H1 (cell line): ENCODE measurements at regions not wholly inside any gene's neighbourhood (a gene's known extent, or its start where the extent isn't known, plus 50 kb on each side); places are given as distances from the start of the nearest gene placed in this dataset.

Experiments used
- CTCF ChIA-PET: fragments of 300-600 bp; sonication (Branson Sonifier 250); formaldehyde crosslinking; loops from one replicate; lab custom pipeline; 2021; ENCODE audit not compliant: partially characterized antibody; lab: Charles Lee
- POLR2A ChIA-PET: fragments of 300-600 bp; sonication (Branson Sonifier 250); formaldehyde crosslinking; loops from one replicate; lab custom pipeline; 2021; ENCODE audit warnings: inconsistent platforms; ENCODE audit not compliant: partially characterized antibody; lab: Charles Lee
- DNase-seq, 2 experiments: peaks; one replicate each; pipeline versions ENCODE4 v3.0.0 to v3.0.0-alpha.2; 2010 to 2022; ENCODE audit warnings: low spot score in 2 of 2, low read depth in 1 of 2, mixed read lengths in 1 of 2
- FAIRE-seq: peaks from 2 replicates; lab custom pipeline; 2011; peaks lifted over from hg19 to GRCh38; lab: Jason Lieb, UNC
- H2AFZ ChIP-seq: 2 replicates; pipeline ENCODE4 v1.8.1; 2012; ENCODE audit warnings: low read length, inconsistent platforms
- H2AK5ac ChIP-seq: 2 replicates; pipeline ENCODE4 v1.6.1; 2013; ENCODE audit warnings: low read depth, low read length
- H2BK120ac ChIP-seq: replicated peaks from 2 replicates; pipeline ENCODE3; 2013; ENCODE audit warnings: low read depth, low read length, inconsistent platforms
- H2BK12ac ChIP-seq: 2 replicates; pipeline ENCODE4 v1.6.1; 2013; ENCODE audit warnings: low read depth, low read length
- H2BK15ac ChIP-seq: 2 replicates; pipeline ENCODE4 v1.6.1; 2013; ENCODE audit warnings: low read length
- H2BK20ac ChIP-seq: 2 replicates; pipeline ENCODE4 v1.6.1; 2013; ENCODE audit warnings: low read length
- H2BK5ac ChIP-seq: 2 replicates; pipeline ENCODE4 v1.6.1; 2013; ENCODE audit warnings: low read depth, low read length
- H3K14ac ChIP-seq: 2 replicates; pipeline ENCODE4 v1.6.1; 2013; ENCODE audit warnings: inconsistent platforms; ENCODE audit not compliant: insufficient read length
- H3K18ac ChIP-seq: 2 replicates; pipeline ENCODE4 v1.6.1; 2013; ENCODE audit warnings: low read length; ENCODE audit errors: extremely low read depth
- H3K23ac ChIP-seq: 2 replicates; pipeline ENCODE4 v1.6.1; 2013; ENCODE audit warnings: inconsistent platforms; ENCODE audit not compliant: insufficient read length
- H3K23me2 ChIP-seq: 2 replicates; pipeline ENCODE4 v1.6.1; 2013; ENCODE audit warnings: low read depth, low read length
- H3K27ac ChIP-seq: 2 replicates; pipeline ENCODE4 v1.6.1; 2011; ENCODE audit warnings: low read depth, low read length, inconsistent platforms
- H3K27me3 ChIP-seq, 4 experiments: replicated peaks in 1 of 4; 1 replicate in 1 of 4; 2 replicates in 3 of 4; pipeline versions ENCODE4 v1.6.1 to v1.8.1; 2011 to 2013; ENCODE audit warnings: low read length in 3 of 4, mild to moderate bottlenecking in 3 of 4, inconsistent platforms in 2 of 4, mixed read lengths in 2 of 4, moderate library complexity in 1 of 4; ENCODE audit not compliant: control insufficient read depth in 3 of 4, insufficient read depth in 3 of 4; ENCODE audit errors: extremely low read depth in 1 of 4
- H3K36me3 ChIP-seq, 4 experiments: 2 replicates each; pipeline versions ENCODE4 v1.6.1 to v1.8.1; 2011 to 2013; ENCODE audit warnings: mild to moderate bottlenecking in 4 of 4, low read length in 3 of 4, moderate library complexity in 2 of 4, control low read depth in 1 of 4, inconsistent platforms in 1 of 4; ENCODE audit not compliant: insufficient read depth in 4 of 4, control insufficient read depth in 2 of 4
- H3K4ac ChIP-seq: replicated peaks from 2 replicates; pipeline ENCODE3; 2013; ENCODE audit warnings: low read length, low read depth, mixed read lengths, inconsistent platforms; ENCODE audit not compliant: insufficient read length
- H3K4me1 ChIP-seq, 4 experiments: replicated peaks in 1 of 4; 1 replicate in 1 of 4; 2 replicates in 3 of 4; pipeline versions ENCODE4 v1.6.1 to v1.8.1; 2011 to 2013; ENCODE audit warnings: low read length in 3 of 4, inconsistent platforms in 2 of 4, mixed read lengths in 1 of 4; ENCODE audit not compliant: insufficient read depth in 4 of 4, control insufficient read depth in 3 of 4
- H3K4me2 ChIP-seq, 2 experiments: 2 replicates each; pipeline versions ENCODE4 v1.6.1 to v1.8.1; 2011 to 2013; ENCODE audit warnings: low read depth in 2 of 2, low read length in 2 of 2, control low read depth in 1 of 2, inconsistent platforms in 1 of 2, mild to moderate bottlenecking in 1 of 2; ENCODE audit not compliant: insufficient read depth in 1 of 2
- H3K4me3 ChIP-seq, 4 experiments: fragments of 200-600, 300-600 bp in 1 of 4; sonication (generic), shearing (Covaris generic), sonication (Bioruptor Twin) in 1 of 4; 2 replicates each; pipeline versions ENCODE4 v1.5.1 to v1.8.1; 2011 to 2016; ENCODE audit warnings: low read length in 4 of 4, low read depth in 3 of 4, control low read depth in 2 of 4, inconsistent platforms in 2 of 4, mild to moderate bottlenecking in 2 of 4, mixed read lengths in 1 of 4, moderate library complexity in 1 of 4; ENCODE audit not compliant: insufficient read depth in 2 of 4; ENCODE audit errors: extremely low read depth in 1 of 4
- H3K56ac ChIP-seq: replicated peaks from 2 replicates; pipeline ENCODE3; 2013; ENCODE audit warnings: low read depth, mild to moderate bottlenecking, mixed read lengths, low read length, inconsistent platforms; ENCODE audit not compliant: insufficient read length
- H3K79me1 ChIP-seq: 2 replicates; pipeline ENCODE4 v1.6.1; 2013; ENCODE audit warnings: low read depth, low read length, control low read depth
- H3K79me2 ChIP-seq, 2 experiments: 2 replicates each; pipeline versions ENCODE4 v1.6.1 to v1.8.1; 2012 to 2013; ENCODE audit warnings: low read length in 2 of 2, mild to moderate bottlenecking in 2 of 2, inconsistent platforms in 1 of 2; ENCODE audit not compliant: insufficient read depth in 2 of 2, control insufficient read depth in 1 of 2
- H3K9ac ChIP-seq, 4 experiments: replicated peaks in 1 of 4; 1 replicate in 1 of 4; 2 replicates in 3 of 4; pipeline versions ENCODE4 v1.6.1 to v1.8.1; 2011 to 2013; ENCODE audit warnings: low read depth in 3 of 4, low read length in 3 of 4, control low read depth in 2 of 4, mild to moderate bottlenecking in 2 of 4, moderate library complexity in 2 of 4, inconsistent platforms in 1 of 4; ENCODE audit errors: extremely low read depth in 1 of 4
- H3K9me3 ChIP-seq, 2 experiments: 2 replicates each; pipeline versions ENCODE4 v1.6.1 to v1.8.1; 2012 to 2013; ENCODE audit warnings: mild to moderate bottlenecking in 2 of 2, moderate library complexity in 2 of 2, control low read depth in 1 of 2, inconsistent platforms in 1 of 2, low read depth in 1 of 2, low read length in 1 of 2, mixed read lengths in 1 of 2; ENCODE audit not compliant: insufficient read depth in 2 of 2
- H4K20me1 ChIP-seq, 2 experiments: replicated peaks in 1 of 2; 2 replicates each; pipeline versions ENCODE3 to v1.8.1; 2011 to 2013; ENCODE audit warnings: inconsistent platforms in 2 of 2, low read length in 2 of 2, mild to moderate bottlenecking in 1 of 2; ENCODE audit not compliant: insufficient read depth in 2 of 2, control insufficient read depth in 1 of 2
- H4K5ac ChIP-seq: 2 replicates; pipeline ENCODE4 v1.6.1; 2013; ENCODE audit warnings: low read length, low read depth, mixed read lengths, inconsistent platforms; ENCODE audit not compliant: insufficient read length
- H4K8ac ChIP-seq: 2 replicates; pipeline ENCODE4 v1.8.0; 2013; ENCODE audit warnings: mild to moderate bottlenecking, moderate library complexity, low read length, inconsistent platforms; ENCODE audit not compliant: insufficient read depth; ENCODE audit errors: extremely low read depth
- H4K91ac ChIP-seq: replicated peaks from 2 replicates; pipeline ENCODE3; 2013; ENCODE audit warnings: low read length, mixed read lengths, inconsistent platforms; ENCODE audit not compliant: insufficient read length
- CHD2 ChIP-seq: IDR thresholded peaks from 2 replicates; pipeline ENCODE4 v1.6.1; 2012; ENCODE audit warnings: low read length, improper control_type of control experiment
- E2F6 ChIP-seq: IDR thresholded peaks from 2 replicates; pipeline ENCODE4 v1.6.1; 2012; ENCODE audit warnings: inconsistent platforms
- HDAC6 ChIP-seq: IDR thresholded peaks from one replicate; pipeline ENCODE4 v1.7.1; 2012; ENCODE audit warnings: low read depth, mild to moderate bottlenecking, inconsistent platforms, low read length, moderate library complexity
- KDM5A ChIP-seq: fragments of 200-600 bp; IDR thresholded peaks from 2 replicates; pipeline ENCODE4 v1.7.1; 2012; ENCODE audit warnings: mild to moderate bottlenecking, low read length, inconsistent platforms, mixed read lengths
- NRF1 ChIP-seq: IDR thresholded peaks from 2 replicates; pipeline ENCODE4 v1.6.1; 2011; ENCODE audit warnings: mild to moderate bottlenecking, low read depth, low read length, improper control_type of control experiment
- RAD21 ChIP-seq, 2 experiments: IDR thresholded peaks in 1 of 2; conservative IDR thresholded peaks in 1 of 2; 2 replicates each; pipeline ENCODE4 v1.6.1; 2011; ENCODE audit warnings: low read depth in 2 of 2, low read length in 2 of 2, improper control_type of control experiment in 1 of 2, inconsistent platforms in 1 of 2, mild to moderate bottlenecking in 1 of 2, moderate library complexity in 1 of 2
- SIN3A ChIP-seq, 2 experiments: IDR thresholded peaks in 1 of 2; conservative IDR thresholded peaks in 1 of 2; 2 replicates each; pipeline ENCODE4 v1.6.1; 2011 to 2012; ENCODE audit warnings: low read length in 2 of 2, improper control_type of control experiment in 1 of 2, low read depth in 1 of 2, mild to moderate bottlenecking in 1 of 2
- SIRT6 ChIP-seq: IDR thresholded peaks from one replicate; pipeline ENCODE4 v1.7.1; 2012; ENCODE audit warnings: low read length, inconsistent platforms
- SP4 ChIP-seq: IDR thresholded peaks from 2 replicates; pipeline ENCODE4 v1.6.1; 2012; ENCODE audit warnings: low read length, inconsistent platforms
- TEAD4 ChIP-seq: IDR thresholded peaks from 2 replicates; pipeline ENCODE4 v1.6.1; 2012; ENCODE audit warnings: low read depth, low read length, inconsistent platforms, mixed read lengths
- WGBS, 2 experiments: shearing (Covaris generic) in 1 of 2; methylation state at CpG; one replicate each; pipeline versions ENCODE4 v1.1.6 to v1.1.7; 2013 to 2015; ENCODE audit warnings: low lambda C conversion rate in 2 of 2, mixed read lengths in 2 of 2, inconsistent platforms in 1 of 2, low coverage in 1 of 2, missing lambda C conversion rate in 1 of 2; ENCODE audit not compliant: insufficient replicate concordance in 2 of 2, insufficient coverage in 1 of 2, insufficient read length in 1 of 2; ENCODE audit errors: extremely low coverage in 1 of 2, missing lambda C conversion rate in 1 of 2; 5-methylcytosine and 5-hydroxymethylcytosine counted together

GRCh38 chr16:60031740-60032139 lies 1297.6 kb upstream of the GOT2 start:
- no peak overlapping the region for H3K23ac ChIP-seq
- H3K9ac ChIP-seq = no peak overlapping the region
- H3K79me2 ChIP-seq = no peaks in the 10 kb centered on the region
- 94% methylated on average over 1 of the region's 1 CpG; no CpG with 5 or more reads in 1 of the 2 experiments for WGBS, 2 experiments
- no peak overlapping the region for H2BK15ac ChIP-seq
- no peaks in the 10 kb centered on the region for H4K20me1 ChIP-seq
- no peak overlapping the region for H2BK5ac ChIP-seq
- no peak for TF ChIP-seq TEAD4
- TF ChIP-seq KDM5A = no peak
- TF ChIP-seq SIN3A (conservative IDR thresholded peaks at IDR 0.05 in 1 of 2, IDR thresholded peaks at IDR 0.05 in 1 of 2; ENCODE audit: low read depth in 1 of 2, low read length in 2 of 2) = no peak
- no peak for TF ChIP-seq SP4
- TF ChIP-seq E2F6 = no peak
- TF ChIP-seq HDAC6 = no peak
- no peak for TF ChIP-seq CHD2
- no peak for TF ChIP-seq RAD21 (IDR thresholded peaks at IDR 0.05 in 1 of 2, conservative IDR thresholded peaks at IDR 0.05 in 1 of 2; ENCODE audit: low read depth in 2 of 2, low read length in 2 of 2)
- TF ChIP-seq SIRT6 = no peak
- no peak for TF ChIP-seq NRF1
- H3K4ac ChIP-seq = no peak overlapping the region
- H2AFZ ChIP-seq = no peak overlapping the region
- no peak overlapping the region for H2BK12ac ChIP-seq
- H3K27ac ChIP-seq = no peak overlapping the region
- no peak overlapping the region for H4K91ac ChIP-seq
- no peak overlapping the region for H3K56ac ChIP-seq
- no peak overlapping the region for H4K8ac ChIP-seq
- no peak overlapping the region for H2BK120ac ChIP-seq
- no peaks in the 10 kb centered on the region; a peak in 1 of 7 replicates for H3K27me3 ChIP-seq
- H2AK5ac ChIP-seq = no peak overlapping the region
- no peak overlapping the region for H2BK20ac ChIP-seq
- H3K4me3 ChIP-seq = no peak overlapping the region
- no peak overlapping the region for H3K18ac ChIP-seq
- no peaks in the 10 kb centered on the region for H3K4me1 ChIP-seq
- no peaks in the 10 kb centered on the region for H3K36me3 ChIP-seq
- H3K9me3 ChIP-seq = no peaks in the 10 kb centered on the region
- FAIRE-seq (no peak), DNase-seq (no peak)
- no peak overlapping the region for H3K4me2 ChIP-seq
- no peaks in the 10 kb centered on the region for H3K23me2 ChIP-seq
- H3K14ac ChIP-seq = no peak overlapping the region
- H4K5ac ChIP-seq = no peak overlapping the region
- ChIA-PET POLR2A (no interaction called here), CTCF (no interaction called here)
- H3K79me1 ChIP-seq = no peaks in the 10 kb centered on the region
